HepG2 (cell line): ENCODE measurements at regions not wholly inside any gene's neighbourhood (a gene's known extent, or its start where the extent isn't known, plus 50 kb on each side); places are given as distances from the start of the nearest gene placed in this dataset.

Source experiments
- CTCF ChIP-seq: sonication (generic); formaldehyde crosslinking; IDR thresholded peaks from 2 replicates; pipeline ENCODE4 v1.5.0; 2020; ENCODE audit warnings: mild to moderate bottlenecking, missing genetic modification reagents, moderate library complexity
- DBP ChIP-seq: sonication (generic); formaldehyde crosslinking; IDR thresholded peaks from 2 replicates; pipeline ENCODE4 v1.4.0; 2020; ENCODE audit warnings: missing genetic modification reagents; ENCODE audit errors: not compliant biosample characterization
- DPF2 ChIP-seq: sonication (generic); formaldehyde crosslinking; IDR thresholded peaks from 2 replicates; pipeline ENCODE4 v1.4.0; 2020; ENCODE audit warnings: mild to moderate bottlenecking, low read depth, missing genetic modification reagents, borderline replicate concordance
- EZH2 ChIP-seq: conservative IDR thresholded peaks from 2 replicates; pipeline ENCODE4 v1.6.1; 2012; ENCODE audit warnings: mild to moderate bottlenecking, low read depth, low read length, moderate library complexity
- KAT2B ChIP-seq: fragments of 150-350 bp; IDR thresholded peaks from 2 replicates; pipeline ENCODE4 v1.6.1; 2014; ENCODE audit warnings: low read depth, low read length, borderline replicate concordance
- PATZ1 ChIP-seq: sonication (generic); formaldehyde crosslinking; IDR thresholded peaks from 2 replicates; pipeline ENCODE4 v1.4.0; 2020; ENCODE audit warnings: missing genetic modification reagents
- POLR2AphosphoS5 ChIP-seq: IDR thresholded peaks from 2 replicates; pipeline ENCODE4 v1.6.1; 2012; ENCODE audit warnings: low read depth, low read length
- SNAI1 ChIP-seq: sonication (generic); formaldehyde crosslinking; IDR thresholded peaks from 2 replicates; pipeline ENCODE4 v1.5.0; 2020; ENCODE audit warnings: mild to moderate bottlenecking, missing genetic modification reagents, borderline replicate concordance
- SNRNP70 ChIP-seq: fragments of 200-400 bp; formaldehyde crosslinking; IDR thresholded peaks from 2 replicates; pipeline ENCODE4 v1.6.1; 2017; ENCODE audit warnings: mild to moderate bottlenecking, low read depth, low read length, moderate library complexity
- USF2 ChIP-seq, 2 experiments: sonication (generic) in 1 of 2; formaldehyde crosslinking in 1 of 2; IDR thresholded peaks; 2 replicates each; pipeline versions ENCODE4 v1.5.1 to v1.6.1; 2011 to 2020; ENCODE audit warnings: borderline replicate concordance in 1 of 2, low read depth in 1 of 2, low read length in 1 of 2, mild to moderate bottlenecking in 1 of 2, missing genetic modification reagents in 1 of 2, moderate library complexity in 1 of 2
- ZBTB34 ChIP-seq: sonication (generic); formaldehyde crosslinking; IDR thresholded peaks from 2 replicates; pipeline ENCODE4 v1.8.0; 2022; ENCODE audit warnings: mild to moderate bottlenecking, missing genetic modification reagents
- ZBTB42 ChIP-seq: sonication (generic); formaldehyde crosslinking; IDR thresholded peaks from 2 replicates; pipeline ENCODE4 v1.5.0; 2020; ENCODE audit warnings: mild to moderate bottlenecking, missing genetic modification reagents
- ZFP91 ChIP-seq: sonication (generic); formaldehyde crosslinking; IDR thresholded peaks from 2 replicates; pipeline ENCODE4 v1.9.0; 2022; ENCODE audit warnings: missing genetic modification reagents, mild to moderate bottlenecking, borderline replicate concordance
- ZNF136 ChIP-seq: sonication (generic); formaldehyde crosslinking; IDR thresholded peaks from 2 replicates; pipeline ENCODE4 v1.8.1; 2022; ENCODE audit warnings: low read depth, mild to moderate bottlenecking, moderate library complexity, missing genetic modification reagents

GRCh38 chr4:188903986-188904385 lies 764.7 kb downstream of the TRIML1 start:
- no peak for TF ChIP-seq EZH2
- no peak for TF ChIP-seq SNRNP70
- TF ChIP-seq SNAI1, result no peak
- TF ChIP-seq KAT2B, result no peak
- TF ChIP-seq CTCF (CRISPR knock-in tag), result no peak
- no peak for TF ChIP-seq DBP (CRISPR knock-in tag)
- no peak for TF ChIP-seq POLR2AphosphoS5
- TF ChIP-seq ZBTB42 (CRISPR knock-in tag), result no peak
- no peak for TF ChIP-seq ZBTB34
- no peak for TF ChIP-seq ZNF136 (CRISPR knock-in tag)
- no peak for TF ChIP-seq USF2 (IDR thresholded peaks at IDR 0.05; ENCODE audit: low read depth, low read length)
- TF ChIP-seq USF2 (CRISPR knock-in tag; IDR thresholded peaks at IDR 0.05; ENCODE audit: borderline replicate concordance), result no peak
- no peak for TF ChIP-seq ZFP91 (CRISPR knock-in tag)
- TF ChIP-seq PATZ1 (CRISPR knock-in tag), result no peak
- TF ChIP-seq DPF2 (CRISPR knock-in tag), result no peak
